DOHH2 (cell line): ENCODE measurements at regions not wholly inside any gene's neighbourhood (a gene's known extent, or its start where the extent isn't known, plus 50 kb on each side); places are given as distances from the start of the nearest gene placed in this dataset.

Experiments used
- CTCF ChIP-seq: fragments of 200-600 bp; sonication (generic); IDR thresholded peaks from one replicate; pipeline ENCODE4 v1.5.1; 2014; ENCODE audit warnings: antibody characterized with exemption, mild to moderate bottlenecking, low read depth, low read length; ENCODE audit not compliant: poor library complexity, severe bottlenecking
- EZH2phosphoT487 ChIP-seq: fragments of 200-600 bp; sonication (generic); IDR thresholded peaks from 2 replicates; pipeline ENCODE4 v1.6.1; 2017; ENCODE audit warnings: borderline replicate concordance, mild to moderate bottlenecking, antibody characterized with exemption, low read length, moderate library complexity, mixed read lengths

DNA sequence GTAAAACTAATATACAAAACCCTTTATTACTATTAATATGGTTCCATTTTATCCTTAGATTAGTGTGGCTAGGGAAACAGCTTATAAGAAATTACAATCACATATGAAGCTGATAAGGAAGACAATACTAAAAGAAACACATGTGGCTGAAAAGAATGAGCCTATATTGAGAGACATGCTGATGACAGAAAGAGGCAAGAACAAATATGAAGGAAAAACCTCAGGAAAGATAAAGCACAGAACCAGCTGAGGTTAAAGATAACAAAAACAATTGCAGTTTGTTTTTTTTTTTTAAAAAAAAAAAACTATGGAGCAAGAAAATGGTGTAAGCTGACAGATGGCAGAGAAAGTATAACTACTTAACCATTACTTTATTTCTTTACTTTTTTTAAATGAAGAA lies 69.2 kb upstream of the OSBPL8 start:
- no peak for TF ChIP-seq CTCF
- no peak for TF ChIP-seq EZH2phosphoT487
